K562 (cell line): ENCODE measurements at regions not wholly inside any gene's neighbourhood (a gene's known extent, or its start where the extent isn't known, plus 50 kb on each side); places are given as distances from the start of the nearest gene placed in this dataset.

Experiments used
- ATAC-seq: fragments of 200-7000 bp; cut with Tn5 transposase; 3 replicates; pipeline ENCODE4 v1.9.1; 2020; ENCODE audit warnings: moderate library complexity
- BruUV-seq: library from RNA; stranded (reverse); fragments of 400-500 nt; replicated peaks from 2 replicates; lab custom pipeline; 2021; lab: Mats Ljungman, UMichigan
- CTCF ChIA-PET: fragments of 300-600 bp; formaldehyde crosslinking; extraction: SDS; loops from one replicate; lab custom pipeline; 2021; ENCODE audit warnings: low intra/inter-chr PET ratio; lab: Yijun Ruan, JAX
- POLR2A ChIA-PET: fragments of 300-600, 350-650 bp; sonication (Branson Sonifier 250); formaldehyde crosslinking; extraction: SDS; loops from one replicate; lab custom pipeline; 2021; ENCODE audit warnings: antibody characterized with exemption, inconsistent platforms; lab: Yijun Ruan, JAX
- DNase-seq, 4 experiments: peaks; one replicate each; pipeline versions ENCODE4 v3.0.0 to v3.0.0-alpha.2; 2011 to 2018; ENCODE audit warnings: low spot score in 3 of 4, mixed read lengths in 3 of 4; ENCODE audit errors: extremely low read depth in 1 of 4
- FAIRE-seq: peaks from 2 replicates; lab custom pipeline; 2011; peaks lifted over from hg19 to GRCh38; lab: Jason Lieb, UNC
- H2AFZ ChIP-seq: 2 replicates; pipeline ENCODE4 v1.6.0; 2011; ENCODE audit warnings: low read depth, low read length, control low read depth, inconsistent platforms
- H3K27ac ChIP-seq: fragments of 200-600 bp; 3 replicates; pipeline ENCODE4 v1.8.0; 2011; ENCODE audit warnings: low read depth, mild to moderate bottlenecking, control low read depth, inconsistent platforms, low read length, moderate library complexity, mixed read lengths; ENCODE audit errors: extremely low read depth
- H3K27me3 ChIP-seq, 2 experiments: fragments of 300-600 bp in 1 of 2; 2 replicates in 1 of 2; 3 replicates in 1 of 2; pipeline versions ENCODE4 v1.6.0 to v1.8.0; 2011; ENCODE audit warnings: inconsistent platforms in 2 of 2, low read length in 2 of 2, mild to moderate bottlenecking in 1 of 2, mixed read lengths in 1 of 2, moderate library complexity in 1 of 2; ENCODE audit not compliant: control insufficient read depth in 2 of 2, insufficient read depth in 2 of 2
- H3K36me3 ChIP-seq: fragments of 300-600 bp; 3 replicates; pipeline ENCODE4 v1.8.0; 2011; ENCODE audit warnings: mild to moderate bottlenecking, low read length, inconsistent platforms; ENCODE audit not compliant: control insufficient read depth, insufficient read depth
- H3K4me1 ChIP-seq, 2 experiments: fragments of 200-600 bp in 1 of 2; replicated peaks in 1 of 2; 2 replicates in 1 of 2; 3 replicates in 1 of 2; pipeline versions ENCODE4 v1.5.1 to v1.8.0; 2011; ENCODE audit warnings: inconsistent platforms in 2 of 2, low read length in 2 of 2, mild to moderate bottlenecking in 1 of 2, mixed read lengths in 1 of 2, moderate library complexity in 1 of 2; ENCODE audit not compliant: control insufficient read depth in 2 of 2, insufficient read depth in 2 of 2
- H3K4me2 ChIP-seq: 2 replicates; pipeline ENCODE4 v1.6.1; 2011; ENCODE audit warnings: low read length, control low read depth, inconsistent platforms, mixed read lengths; ENCODE audit not compliant: insufficient read depth
- H3K4me3 ChIP-seq: fragments of 200-600 bp; sonication (generic), shearing (Covaris generic); 2 replicates; pipeline ENCODE4 v1.5.1; 2016; ENCODE audit warnings: control low read depth, inconsistent platforms
- H3K79me2 ChIP-seq: fragments of 200-600 bp; 3 replicates; pipeline ENCODE4 v1.8.0; 2011; ENCODE audit warnings: low read length, inconsistent platforms; ENCODE audit not compliant: control insufficient read depth, insufficient read depth
- H3K9ac ChIP-seq, 2 experiments: 2 replicates each; pipeline versions ENCODE4 v1.6.0 to v1.6.1; 2011; ENCODE audit warnings: low read depth in 2 of 2, low read length in 2 of 2, control low read depth in 1 of 2, inconsistent platforms in 1 of 2, mild to moderate bottlenecking in 1 of 2, mixed read lengths in 1 of 2; ENCODE audit not compliant: insufficient read depth in 1 of 2
- H3K9me1 ChIP-seq: one replicate; pipeline ENCODE4 v1.6.0; 2011; ENCODE audit warnings: inconsistent platforms, mild to moderate bottlenecking, low read length, moderate library complexity; ENCODE audit not compliant: control insufficient read depth, insufficient read depth
- H3K9me3 ChIP-seq: replicated peaks from 2 replicates; pipeline ENCODE4 v1.5.1; 2011; ENCODE audit warnings: low read depth, low read length, inconsistent platforms; ENCODE audit not compliant: control insufficient read depth, insufficient read depth
- H4K20me1 ChIP-seq: replicated peaks from 2 replicates; pipeline ENCODE4 v1.6.1; 2011; ENCODE audit warnings: low read length, inconsistent platforms, mixed read lengths; ENCODE audit not compliant: control insufficient read depth, insufficient read depth
- CBX5 ChIP-seq: IDR thresholded peaks from 2 replicates; pipeline ENCODE4 v1.6.1; 2014; ENCODE audit warnings: low read depth, borderline replicate concordance
- JUN ChIP-seq, 2 experiments: sonication (generic) in 1 of 2; formaldehyde crosslinking in 1 of 2; IDR thresholded peaks; 2 replicates each; pipeline versions ENCODE4 v1.6.1 to v1.8.0; 2012 to 2022; ENCODE audit warnings: borderline replicate concordance in 2 of 2, mild to moderate bottlenecking in 2 of 2, improper control_type of control experiment in 1 of 2, low read depth in 1 of 2, low read length in 1 of 2, missing genetic modification reagents in 1 of 2
- NR2F6 ChIP-seq: fragments of 450-650 bp; formaldehyde crosslinking; IDR thresholded peaks from 2 replicates; pipeline ENCODE4 v1.4.0; 2020; ENCODE audit warnings: mild to moderate bottlenecking
- NUFIP1 ChIP-seq: fragments of 450-650 bp; IDR thresholded peaks from 2 replicates; pipeline ENCODE4 v1.6.1; 2018; ENCODE audit not compliant: partially characterized antibody
- TOE1 ChIP-seq, 2 experiments: fragments of 450-650 bp in 1 of 2; sonication (generic) in 1 of 2; formaldehyde crosslinking in 1 of 2; IDR thresholded peaks; 2 replicates each; pipeline versions ENCODE4 v1.7.1 to v1.8.0; 2016 to 2022; ENCODE audit warnings: borderline replicate concordance in 2 of 2, mild to moderate bottlenecking in 2 of 2, antibody characterized with exemption in 1 of 2, inconsistent platforms in 1 of 2, low read depth in 1 of 2, missing genetic modification reagents in 1 of 2, moderate library complexity in 1 of 2
- ZNF445 ChIP-seq: fragments of 250-450 bp; sonication (Bioruptor Pico); IDR thresholded peaks from 2 replicates; pipeline ENCODE4 v1.4.0; 2020; ENCODE audit warnings: low read depth, mild to moderate bottlenecking, moderate library complexity
- ZNF699 ChIP-seq: fragments of 250-450 bp; sonication (Bioruptor Pico); IDR thresholded peaks from 2 replicates; pipeline ENCODE4 v1.8.0; 2021; ENCODE audit warnings: mild to moderate bottlenecking, moderate library complexity; ENCODE audit not compliant: insufficient replicate concordance
- ZNF778 ChIP-seq: fragments of 450-650 bp; formaldehyde crosslinking; IDR thresholded peaks from 2 replicates; pipeline ENCODE4 v1.4.0; 2020; ENCODE audit warnings: mild to moderate bottlenecking, moderate library complexity
- WGBS: fragments of 100-300 bp; shearing (Covaris generic); methylation state at CpG from one replicate; pipeline ENCODE4 v1.1.6; 2016; ENCODE audit warnings: low coverage, mixed read lengths; ENCODE audit not compliant: insufficient coverage; ENCODE audit errors: missing lambda C conversion rate; 5-methylcytosine and 5-hydroxymethylcytosine counted together
- in situ Hi-C: fragments of 300-500 bp; cut with MboI; formaldehyde crosslinking; loops from 4 replicates; pipeline ENCODE4 v1.15.0; 2018; ENCODE audit warnings: inconsistent platforms, mixed read lengths
- intact Hi-C: fragments of 100-400 bp; cut with micrococcal nuclease; formaldehyde crosslinking; loops from 2 replicates; pipeline ENCODE4 v1.14.2; 2022
- TF ChIP-seq, protein P1 (sequence below): fragments of 250-450 bp; sonication (Bioruptor Pico); IDR thresholded peaks from 2 replicates; pipeline ENCODE4 v1.5.0; 2021; ENCODE audit warnings: mild to moderate bottlenecking, borderline replicate concordance
- TF ChIP-seq, protein P2 (sequence below): fragments of 450-650 bp; IDR thresholded peaks from 2 replicates; pipeline ENCODE4 v1.6.1; 2017; ENCODE audit warnings: mild to moderate bottlenecking, moderate library complexity

DNA sequence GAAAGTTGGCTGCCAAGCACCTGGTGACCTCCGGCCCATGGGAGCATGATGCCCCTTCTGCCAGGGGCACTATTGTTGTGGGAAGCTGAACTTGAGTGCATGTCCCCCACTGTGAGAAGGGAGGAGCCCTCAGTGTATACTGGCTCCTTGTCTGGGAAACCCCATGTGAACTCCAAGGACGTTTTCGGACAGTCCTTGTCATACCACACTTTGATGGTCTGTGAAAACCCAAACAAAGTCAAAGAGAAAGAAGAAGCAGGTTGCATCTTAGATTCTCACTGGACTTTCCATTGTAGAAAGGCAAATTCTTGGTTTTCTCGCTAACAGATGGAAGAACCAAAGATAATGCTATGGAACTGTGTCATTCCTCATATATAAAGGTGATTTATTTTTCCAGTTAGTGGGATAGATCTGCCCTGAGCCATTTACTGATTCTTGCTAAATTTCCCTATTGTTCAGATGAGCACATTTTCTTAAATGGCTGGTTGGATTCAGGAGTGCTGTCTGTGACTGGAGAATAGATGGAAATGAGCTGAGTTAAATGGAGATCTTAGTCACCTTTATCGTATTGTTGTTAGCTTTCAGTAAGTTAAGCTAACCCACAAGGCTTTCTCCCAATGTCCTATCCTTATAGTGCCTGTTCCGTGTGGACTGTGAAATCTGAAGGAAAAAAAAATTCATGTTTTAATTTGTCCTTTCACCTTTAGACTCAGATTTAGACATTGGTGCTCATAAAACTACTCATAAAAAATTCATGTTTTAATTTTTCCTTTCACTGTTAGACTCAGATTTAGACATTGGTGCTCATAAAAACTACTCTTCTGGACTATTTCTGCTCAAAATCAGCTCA, 166.6 kb downstream of the ACTR3 start:
- H3K4me1 ChIP-seq: no peaks in the 10 kb centered on the region
- no TSS peak for BruUV-seq
- H4K20me1 ChIP-seq: no peaks in the 10 kb centered on the region
- TF ChIP-seq JUN (IDR thresholded peaks at IDR 0.05; ENCODE audit: borderline replicate concordance, low read depth, low read length) (no peak), JUN (CRISPR knock-in tag; IDR thresholded peaks at IDR 0.05; ENCODE audit: borderline replicate concordance) (no peak), TOE1 (IDR thresholded peaks at IDR 0.05; ENCODE audit: borderline replicate concordance) (no peak), TOE1 (CRISPR knock-in tag; IDR thresholded peaks at IDR 0.05; ENCODE audit: borderline replicate concordance, low read depth) (no peak), NR2F6 (no peak), ZNF778 (no peak), NUFIP1 (no peak), ZNF699 (no peak), CBX5 (no peak), ZNF445 (CRISPR knock-in tag) (no peak)
- TF ChIP-seq, protein P1, sequence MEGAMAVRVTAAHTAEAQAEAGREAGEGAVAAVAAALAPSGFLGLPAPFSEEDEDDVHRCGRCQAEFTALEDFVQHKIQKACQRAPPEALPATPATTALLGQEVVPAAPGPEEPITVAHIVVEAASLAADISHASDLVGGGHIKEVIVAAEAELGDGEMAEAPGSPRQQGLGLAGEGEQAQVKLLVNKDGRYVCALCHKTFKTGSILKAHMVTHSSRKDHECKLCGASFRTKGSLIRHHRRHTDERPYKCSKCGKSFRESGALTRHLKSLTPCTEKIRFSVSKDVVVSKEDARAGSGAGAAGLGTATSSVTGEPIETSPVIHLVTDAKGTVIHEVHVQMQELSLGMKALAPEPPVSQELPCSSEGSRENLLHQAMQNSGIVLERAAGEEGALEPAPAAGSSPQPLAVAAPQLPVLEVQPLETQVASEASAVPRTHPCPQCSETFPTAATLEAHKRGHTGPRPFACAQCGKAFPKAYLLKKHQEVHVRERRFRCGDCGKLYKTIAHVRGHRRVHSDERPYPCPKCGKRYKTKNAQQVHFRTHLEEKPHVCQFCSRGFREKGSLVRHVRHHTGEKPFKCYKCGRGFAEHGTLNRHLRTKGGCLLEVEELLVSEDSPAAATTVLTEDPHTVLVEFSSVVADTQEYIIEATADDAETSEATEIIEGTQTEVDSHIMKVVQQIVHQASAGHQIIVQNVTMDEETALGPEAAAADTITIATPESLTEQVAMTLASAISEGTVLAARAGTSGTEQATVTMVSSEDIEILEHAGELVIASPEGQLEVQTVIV (CRISPR knock-in tag): no peak
- TF ChIP-seq, protein P2, sequence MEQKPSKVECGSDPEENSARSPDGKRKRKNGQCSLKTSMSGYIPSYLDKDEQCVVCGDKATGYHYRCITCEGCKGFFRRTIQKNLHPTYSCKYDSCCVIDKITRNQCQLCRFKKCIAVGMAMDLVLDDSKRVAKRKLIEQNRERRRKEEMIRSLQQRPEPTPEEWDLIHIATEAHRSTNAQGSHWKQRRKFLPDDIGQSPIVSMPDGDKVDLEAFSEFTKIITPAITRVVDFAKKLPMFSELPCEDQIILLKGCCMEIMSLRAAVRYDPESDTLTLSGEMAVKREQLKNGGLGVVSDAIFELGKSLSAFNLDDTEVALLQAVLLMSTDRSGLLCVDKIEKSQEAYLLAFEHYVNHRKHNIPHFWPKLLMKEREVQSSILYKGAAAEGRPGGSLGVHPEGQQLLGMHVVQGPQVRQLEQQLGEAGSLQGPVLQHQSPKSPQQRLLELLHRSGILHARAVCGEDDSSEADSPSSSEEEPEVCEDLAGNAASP: no peak
- no peak overlapping the region for H3K9ac ChIP-seq
- in situ Hi-C loops (no loop called here), intact Hi-C loops (no loop called here)
- DNase-seq (no peak), ATAC-seq (no peak), FAIRE-seq (no peak)
- H3K4me3 ChIP-seq: no peak overlapping the region
- WGBS: 2% methylated on average over 6 of the region's 6 CpGs
- POLR2A ChIA-PET: no interaction called here
- CTCF ChIA-PET: no interaction called here
- H3K9me1 ChIP-seq: no peaks in the 10 kb centered on the region
- H3K27ac ChIP-seq: no peak overlapping the region
- no peaks in the 10 kb centered on the region for H3K79me2 ChIP-seq
- H3K27me3 ChIP-seq: no peaks in the 10 kb centered on the region
- no peak overlapping the region for H3K4me2 ChIP-seq
- no peaks in the 10 kb centered on the region for H3K9me3 ChIP-seq
- no peak overlapping the region for H2AFZ ChIP-seq
- H3K36me3 ChIP-seq: no peaks in the 10 kb centered on the region
